Activated CD8-positive, alpha-beta memory T cell treated with anti-CD3 and anti-CD28 coated beads for 36 hours (primary cell): ENCODE measurements at regions not wholly inside any gene's neighbourhood (a gene's known extent, or its start where the extent isn't known, plus 50 kb on each side); places are given as distances from the start of the nearest gene placed in this dataset.
"Not testable (repeated sequence)": the region's sequence is repeated elsewhere in the genome, so short reads cannot be mapped to it uniquely, and the experiment has no call there.

Experiments used
- CTCF ChIA-PET: fragments of 350-600 bp; sonication (Branson Sonifier 250); formaldehyde crosslinking; loops from one replicate; lab custom pipeline; 2021; ENCODE audit warnings: antibody characterized with exemption; lab: Charles Lee
- POLR2A ChIA-PET: fragments of 350-600 bp; sonication (Branson Sonifier 250); formaldehyde crosslinking; loops from one replicate; lab custom pipeline; 2021; ENCODE audit warnings: antibody characterized with exemption; lab: Charles Lee

- POLR2A ChIA-PET, result no interaction called here
- CTCF ChIA-PET, result interaction anchor here (1.4 kb wide), 1 partner anchor 50 kb away, joined by 6 read pairs; no protein-coding TSS in a partner anchor
These were observed 86.7 kb upstream of the STMND1 start for GRCh38 chr6:17015144-17015543.

- CTCF ChIA-PET, result interaction anchor here (0.8 kb wide), 1 partner anchor 8 kb away, joined by 3 read pairs; no protein-coding TSS in a partner anchor
- POLR2A ChIA-PET, result interaction anchor here (0.7 kb wide), 1 partner anchor 872 kb away, joined by 12 read pairs; no protein-coding TSS in a partner anchor
These were observed 88.1 kb upstream of the STMND1 start for GRCh38 chr6:17013701-17014100.

- ChIA-PET POLR2A (no interaction called here), CTCF (no interaction called here)
These were observed 89.2 kb upstream of the STMND1 start for GRCh38 chr6:17012421-17013225.

GRCh38 chr6:17011985-17012384, 89.9 kb upstream of the STMND1 start:
- CTCF ChIA-PET, result no interaction called here
- POLR2A ChIA-PET, result no interaction called here

- CTCF ChIA-PET, result interaction anchor here (0.6 kb wide), 1 partner anchor 42 kb away, joined by 3 read pairs; no protein-coding TSS in a partner anchor
These were observed 94.1 kb upstream of the STMND1 start for GRCh38 chr6:17007749-17008148.

GRCh38 chr6:17006543-17006942, 95.3 kb upstream of the STMND1 start:
- ChIA-PET POLR2A (no interaction called here), CTCF (no interaction called here)

More at GRCh38 chr6:17007749-17008148, 94.1 kb upstream of the STMND1 start:
- POLR2A ChIA-PET, result no interaction called here

GRCh38 chr6:17004269-17004668, 97.6 kb upstream of the STMND1 start:
- ChIA-PET CTCF (no interaction called here), POLR2A (no interaction called here)

- CTCF ChIA-PET, result no interaction called here
- POLR2A ChIA-PET, result no interaction called here
These were observed 99.7 kb upstream of the STMND1 start for GRCh38 chr6:17002123-17002522.

- ChIA-PET POLR2A (no interaction called here), CTCF (no interaction called here)
These were observed 100.7 kb upstream of the STMND1 start for GRCh38 chr6:17001188-17001587.

GRCh38 chr6:16999491-17000436, 102.1 kb upstream of the STMND1 start:
- ChIA-PET POLR2A (no interaction called here), CTCF (no interaction called here)

GRCh38 chr6:16998461-16998860, 103.4 kb upstream of the STMND1 start:
- POLR2A ChIA-PET, result no interaction called here
- CTCF ChIA-PET, result no interaction called here

- POLR2A ChIA-PET, result no interaction called here
- CTCF ChIA-PET, result no interaction called here
These were observed 106.2 kb upstream of the STMND1 start for GRCh38 chr6:16995511-16996250.

GRCh38 chr6:16993396-16993795, 108.5 kb upstream of the STMND1 start:
- ChIA-PET POLR2A (no interaction called here), CTCF (interaction anchor here (0.5 kb wide), 1 partner anchor 549 kb away, joined by 4 read pairs; no protein-coding TSS in a partner anchor)

- POLR2A ChIA-PET, result no interaction called here
- CTCF ChIA-PET, result no interaction called here
These were observed 109.7 kb upstream of the STMND1 start for GRCh38 chr6:16991981-16992629.

GRCh38 chr6:16989976-16990375, 111.9 kb upstream of the STMND1 start:
- POLR2A ChIA-PET, CTCF ChIA-PET: not testable (repeated sequence)

GRCh38 chr6:16989382-16989781, 112.5 kb upstream of the STMND1 start:
- CTCF ChIA-PET, result no interaction called here

GRCh38 chr6:16987996-16988395, 113.9 kb upstream of the STMND1 start:
- ChIA-PET CTCF (interaction anchor here (1.3 kb wide), 1 partner anchor 30 kb away, joined by 3 read pairs; no protein-coding TSS in a partner anchor), POLR2A (no interaction called here)

More at GRCh38 chr6:16989382-16989781, 112.5 kb upstream of the STMND1 start:
- POLR2A ChIA-PET, result no interaction called here

GRCh38 chr6:16985513-16986284, 116.2 kb upstream of the STMND1 start:
- CTCF ChIA-PET, result no interaction called here

More at GRCh38 chr6:16985513-16986284, 116.2 kb upstream of the STMND1 start:
- POLR2A ChIA-PET, result no interaction called here
